Transverse colon (tissue), 4 donors: ENCODE measurements at regions not wholly inside any gene's neighbourhood (a gene's known extent, or its start where the extent isn't known, plus 50 kb on each side); places are given as distances from the start of the nearest gene placed in this dataset.

Source experiments
- DNase-seq: peaks from one replicate; pipeline ENCODE4 v3.0.0-alpha.2; 2019
- H3K27ac ChIP-seq, 4 donors: fragments of 200-600 bp; sonication (generic); 2 replicates each; pipeline ENCODE4 v1.5.1; 2016 to 2018; ENCODE audit warnings: inconsistent platforms in 4 of 4
- H3K27me3 ChIP-seq: fragments of 200-600 bp; sonication (generic); 2 replicates; pipeline ENCODE4 v1.5.1; 2017; ENCODE audit warnings: inconsistent platforms
- H3K36me3 ChIP-seq, 4 donors: fragments of 200-600 bp; sonication (generic); 2 replicates each; pipeline ENCODE4 v1.5.1; 2017 to 2019; ENCODE audit warnings: inconsistent platforms in 4 of 4
- H3K4me1 ChIP-seq, 4 donors: fragments of 200-600 bp; sonication (generic); 2 replicates each; pipeline ENCODE4 v1.5.1; 2017 to 2020; ENCODE audit warnings: inconsistent platforms in 4 of 4
- H3K4me3 ChIP-seq, 4 donors: fragments of 200-600 bp; sonication (generic); 1 replicate in 1 of 4; 2 replicates in 3 of 4; pipeline versions ENCODE4 v1.5.1 to v1.6.1; 2017 to 2019; ENCODE audit warnings: inconsistent platforms in 4 of 4
- H3K9me3 ChIP-seq, 2 donors: fragments of 200-600 bp; sonication (generic); 2 replicates each; pipeline ENCODE4 v1.5.1; 2017 to 2019; ENCODE audit warnings: inconsistent platforms in 2 of 2
- CTCF ChIP-seq, 5 experiments: fragments of 200-600 bp in 3 of 5; fragments of 450-650 bp in 2 of 5; sonication (generic) in 3 of 5; IDR thresholded peaks; 1 replicate in 2 of 5; 2 replicates in 3 of 5; pipeline ENCODE4 v1.5.1; 2016 to 2017; ENCODE audit warnings: antibody characterized with exemption in 5 of 5, inconsistent platforms in 3 of 5, mild to moderate bottlenecking in 2 of 5, moderate library complexity in 1 of 5
- EP300 ChIP-seq: sonication (generic); formaldehyde crosslinking; IDR thresholded peaks from one replicate; pipeline ENCODE4 v1.6.1; 2017; ENCODE audit warnings: antibody characterized with exemption, low read depth
- POLR2A ChIP-seq: fragments of 450-650 bp; IDR thresholded peaks from one replicate; pipeline ENCODE4 v1.6.1; 2016; ENCODE audit warnings: antibody characterized with exemption, mild to moderate bottlenecking, moderate library complexity
- POLR2AphosphoS5 ChIP-seq, 3 donors: sonication (generic); formaldehyde crosslinking; IDR thresholded peaks; one replicate each; pipeline ENCODE4 v1.6.1; 2016; ENCODE audit warnings: antibody characterized with exemption in 3 of 3
- WGBS, 2 donors: methylation state at CpG; one replicate each; pipeline ENCODE4 v1.1.5; 2018; ENCODE audit warnings: low coverage in 1 of 2; 5-methylcytosine and 5-hydroxymethylcytosine counted together
- in situ Hi-C, 4 donors: fragments of 200-750 bp; cut with MboI; loops; one replicate each; pipeline versions ENCODE4 v1.15.0 to v1.15.1; 2017; ENCODE audit warnings: low sequenced_read_pairs in 3 of 4, low pct_ligation_motif_present in 1 of 4, low pct_unique_long_range_greater_than_20kb in 1 of 4
- intact Hi-C: fragments of 100-400 bp; cut with DNase I; formaldehyde crosslinking; loops from one replicate; pipeline ENCODE4 v1.15.1; 2023; ENCODE audit warnings: low total_unique reads

DNA sequence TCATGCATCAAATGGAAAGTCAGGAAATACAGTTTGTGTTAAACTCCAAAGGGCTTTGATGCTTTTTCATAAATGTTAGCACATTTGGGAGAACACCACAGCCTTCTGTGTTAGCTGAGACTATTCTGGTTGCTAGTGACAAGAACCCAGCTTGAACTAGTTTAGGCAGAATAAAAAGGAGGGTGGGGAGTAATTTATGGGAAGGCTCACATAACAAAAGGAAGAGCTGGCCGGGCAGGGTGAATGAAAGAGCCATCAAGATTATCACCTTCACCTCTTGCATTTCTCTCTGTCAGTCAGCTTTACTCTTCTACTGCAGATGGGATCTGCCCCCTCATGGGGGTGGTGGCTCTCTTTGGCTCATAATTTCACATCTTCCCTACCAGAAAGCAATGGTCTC lies 75.4 kb upstream of the VTCN1 start:
- no peak overlapping the region for H3K4me3 ChIP-seq
- DNase-seq, result no peak
- intact Hi-C loops, result no loop called here
- H3K36me3 ChIP-seq, result no peaks in the 10 kb centered on the region
- WGBS, 2 donors, result 14% methylated on average over 1 of the region's 1 CpG; no CpG with 5 or more reads in 1 of the 2 donors
- H3K27ac ChIP-seq, result no peak overlapping the region
- TF ChIP-seq CTCF (IDR thresholded peaks at IDR 0.05), result no peak
- TF ChIP-seq POLR2A, result no peak
- TF ChIP-seq POLR2AphosphoS5 (IDR thresholded peaks at IDR 0.05), result no peak
- no peak for TF ChIP-seq EP300
- in situ Hi-C loops, result loop anchor here in 2 of 4 donors (10.0 kb wide), 2 partner anchors 211 to 221 kb away; partner anchors contain the start of gene TTF2 (in 1 of the 2)
- H3K4me1 ChIP-seq, result peaks cover 0 to 3% (median 0%) of the 10 kb centered on the region in 4 donors
- no peaks in the 10 kb centered on the region for H3K9me3 ChIP-seq
- peaks cover 8% of the 10 kb centered on the region for H3K27me3 ChIP-seq

GRCh38 chr1:117284399-117285215 lies 73.9 kb upstream of the VTCN1 start:
- intact Hi-C loops (no loop called here), in situ Hi-C loops (loop anchor here in 2 of 4 donors (10.0 kb wide), 2 partner anchors 210 to 220 kb away; partner anchors contain the start of gene TTF2 (in 1 of the 2))
- Histone ChIP-seq H3K36me3 (no peaks in the 10 kb centered on the region), H3K27me3 (peaks cover 8% of the 10 kb centered on the region), H3K4me1 (peaks cover 0 to 3% (median 0%) of the 10 kb centered on the region in 4 donors), H3K27ac (no peak overlapping the region), H3K9me3 (no peaks in the 10 kb centered on the region), H3K4me3 (no peak overlapping the region)
- no peak for DNase-seq
- WGBS, 2 donors, result 71 to 87% methylated on average over 1 to 3 of the region's 3 CpGs
- no peak for TF ChIP-seq POLR2A
- peak; percentile 41 to 63 (median 49) for TF ChIP-seq CTCF (IDR thresholded peaks at IDR 0.05)
- no peak for TF ChIP-seq EP300
- TF ChIP-seq POLR2AphosphoS5 (IDR thresholded peaks at IDR 0.05), result no peak

DNA sequence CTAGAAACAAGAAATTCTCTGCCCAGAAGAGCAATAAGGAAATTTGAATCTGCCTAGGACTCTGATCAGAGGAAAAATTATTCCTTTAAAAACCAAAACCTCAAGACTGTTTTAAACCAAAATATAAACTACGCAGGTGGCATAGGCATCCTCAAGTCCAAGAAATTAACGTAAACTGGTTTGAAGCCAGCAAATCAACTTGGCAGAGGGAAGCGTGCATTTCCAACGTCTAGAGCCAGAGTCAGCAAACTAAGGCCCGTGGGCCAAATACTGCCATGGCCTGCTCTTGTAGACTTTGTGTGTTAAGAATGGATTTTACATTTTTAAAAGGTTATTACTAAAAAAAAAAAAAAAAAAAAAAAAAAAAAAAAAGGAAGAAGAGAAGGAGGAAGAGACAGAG lies 67.8 kb upstream of the VTCN1 start:
- no peak overlapping the region for H3K27ac ChIP-seq
- intact Hi-C loops, result no loop called here
- no peaks in the 10 kb centered on the region for H3K9me3 ChIP-seq
- in situ Hi-C loops, result no loop called here
- no peaks in the 10 kb centered on the region for H3K36me3 ChIP-seq
- no peak for DNase-seq
- no peaks in the 10 kb centered on the region for H3K4me1 ChIP-seq
- H3K27me3 ChIP-seq, result no peaks in the 10 kb centered on the region
- WGBS, 2 donors, result 61 to 68% methylated on average over 4 to 5 of the region's 5 CpGs
- H3K4me3 ChIP-seq, result no peak overlapping the region
- TF ChIP-seq EP300 (no peak), POLR2AphosphoS5 (IDR thresholded peaks at IDR 0.05) (no peak), CTCF (IDR thresholded peaks at IDR 0.05) (no peak), POLR2A (no peak)

- Histone ChIP-seq H3K36me3 (no peaks in the 10 kb centered on the region), H3K9me3 (no peaks in the 10 kb centered on the region), H3K4me1 (no peaks in the 10 kb centered on the region), H3K4me3 (no peak overlapping the region), H3K27me3 (no peaks in the 10 kb centered on the region), H3K27ac (no peak overlapping the region)
- TF ChIP-seq POLR2AphosphoS5 (IDR thresholded peaks at IDR 0.05) (no peak), CTCF (IDR thresholded peaks at IDR 0.05) (no peak), POLR2A (no peak), EP300 (no peak)
- in situ Hi-C loops, result no loop called here
- 52 to 62% methylated on average over 2 of the region's 2 CpGs for WGBS, 2 donors
- DNase-seq, result no peak
- intact Hi-C loops, result no loop called here
Observed at GRCh38 chr1:117275055-117275454, 64.3 kb upstream of the VTCN1 start.
